Activated CD8-positive, alpha-beta T cell treated with anti-CD3 and anti-CD28 coated beads, Interleukin-2, amount 10 ng/mL, durations not matched to agents 7 days and 5 days (primary cell): ENCODE measurements at regions not wholly inside any gene's neighbourhood (a gene's known extent, or its start where the extent isn't known, plus 50 kb on each side); places are given as distances from the start of the nearest gene placed in this dataset.

Experiments used
- ATAC-seq: fragments of 150-1000 bp; cut with Tn5 transposase; one replicate; pipeline ENCODE4 v1.10.0; 2021; ENCODE audit warnings: moderate library complexity
- CTCF ChIA-PET: fragments of 350-600 bp; sonication (Branson Sonifier 250); formaldehyde crosslinking; loops from one replicate; lab custom pipeline; 2021; ENCODE audit warnings: antibody characterized with exemption; lab: Charles Lee
- POLR2A ChIA-PET: fragments of 350-600 bp; sonication (Branson Sonifier 250); formaldehyde crosslinking; loops from one replicate; lab custom pipeline; 2021; ENCODE audit warnings: antibody characterized with exemption; lab: Charles Lee
- DNase-seq: peaks from one replicate; pipeline ENCODE4 v3.0.0-alpha.2; 2020
- H3K27ac Mint-ChIP-seq: one replicate; pipeline ENCODE4 v1.8.0; 2021; ENCODE audit warnings: mild to moderate bottlenecking, mixed read lengths
- H3K27me3 Mint-ChIP-seq: one replicate; pipeline ENCODE4 v1.8.0; 2021; ENCODE audit warnings: low read depth, mixed read lengths
- H3K36me3 Mint-ChIP-seq: one replicate; pipeline ENCODE4 v1.8.0; 2021; ENCODE audit warnings: low read depth, mixed read lengths
- H3K4me1 Mint-ChIP-seq: one replicate; pipeline ENCODE4 v1.8.0; 2021; ENCODE audit warnings: low read depth, mixed read lengths
- H3K4me3 Mint-ChIP-seq: one replicate; pipeline ENCODE4 v1.8.0; 2021; ENCODE audit warnings: mild to moderate bottlenecking, mixed read lengths
- H3K9me3 Mint-ChIP-seq: one replicate; pipeline ENCODE4 v1.8.0; 2022; ENCODE audit warnings: mixed read lengths; ENCODE audit not compliant: insufficient read depth

GRCh38 chr10:85311613-85312337, 983.4 kb downstream of the CCSER2 start:
- no peak for ATAC-seq
- POLR2A ChIA-PET, result no interaction called here

GRCh38 chr10:85315657-85316056, 987.3 kb downstream of the CCSER2 start:
- POLR2A ChIA-PET, result no interaction called here
- Mint-ChIP-seq H3K9me3 (no peaks in the 10 kb centered on the region), H3K4me1 (no peaks in the 10 kb centered on the region), H3K36me3 (no peaks in the 10 kb centered on the region), H3K4me3 (no peak overlapping the region), H3K27ac (no peak overlapping the region), H3K27me3 (no peaks in the 10 kb centered on the region)
- ATAC-seq (no peak), DNase-seq (no peak)
- CTCF ChIA-PET, result no interaction called here

More at GRCh38 chr10:85311613-85312337, 983.4 kb downstream of the CCSER2 start:
- CTCF ChIA-PET, result no interaction called here
- no peak for DNase-seq
- Mint-ChIP-seq H3K36me3 (no peaks in the 10 kb centered on the region), H3K27me3 (no peaks in the 10 kb centered on the region), H3K4me1 (no peaks in the 10 kb centered on the region), H3K9me3 (no peaks in the 10 kb centered on the region), H3K4me3 (no peak overlapping the region), H3K27ac (no peak overlapping the region)

- POLR2A ChIA-PET, result no interaction called here
- CTCF ChIA-PET, result no interaction called here
- Mint-ChIP-seq H3K27ac (no peak overlapping the region), H3K27me3 (no peaks in the 10 kb centered on the region), H3K4me3 (no peak overlapping the region), H3K4me1 (no peaks in the 10 kb centered on the region), H3K9me3 (no peaks in the 10 kb centered on the region), H3K36me3 (no peaks in the 10 kb centered on the region)
- ATAC-seq (no peak), DNase-seq (no peak)
Measured at GRCh38 chr10:85316276-85316675, 987.9 kb downstream of the CCSER2 start.

- ChIA-PET CTCF (no interaction called here), POLR2A (no interaction called here)
- Mint-ChIP-seq H3K4me3 (no peak overlapping the region), H3K4me1 (no peaks in the 10 kb centered on the region), H3K27me3 (no peaks in the 10 kb centered on the region), H3K27ac (no peak overlapping the region), H3K9me3 (no peaks in the 10 kb centered on the region), H3K36me3 (no peaks in the 10 kb centered on the region)
- DNase-seq (no peak), ATAC-seq (no peak)
Measured at GRCh38 chr10:85317827-85318226, 989.4 kb downstream of the CCSER2 start.

GRCh38 chr10:85318809-85319807, 990.7 kb downstream of the CCSER2 start:
- H3K36me3 Mint-ChIP-seq, result no peaks in the 10 kb centered on the region
- ATAC-seq (no peak), DNase-seq (no peak)
- no peaks in the 10 kb centered on the region for H3K27me3 Mint-ChIP-seq
- no peak overlapping the region for H3K4me3 Mint-ChIP-seq
- POLR2A ChIA-PET, result no interaction called here
- H3K27ac Mint-ChIP-seq, result no peak overlapping the region
- CTCF ChIA-PET, result no interaction called here
- no peaks in the 10 kb centered on the region for H3K4me1 Mint-ChIP-seq
- no peaks in the 10 kb centered on the region for H3K9me3 Mint-ChIP-seq

GRCh38 chr10:85319826-85320225, 991.4 kb downstream of the CCSER2 start:
- H3K4me3 Mint-ChIP-seq, result no peak overlapping the region
- no peak overlapping the region for H3K27ac Mint-ChIP-seq
- ATAC-seq (no peak), DNase-seq (no peak)
- H3K4me1 Mint-ChIP-seq, result no peaks in the 10 kb centered on the region
- POLR2A ChIA-PET, result no interaction called here
- no peaks in the 10 kb centered on the region for H3K27me3 Mint-ChIP-seq
- CTCF ChIA-PET, result no interaction called here
- no peaks in the 10 kb centered on the region for H3K36me3 Mint-ChIP-seq
- H3K9me3 Mint-ChIP-seq, result no peaks in the 10 kb centered on the region

- Mint-ChIP-seq H3K27ac (no peak overlapping the region), H3K36me3 (no peaks in the 10 kb centered on the region), H3K9me3 (no peaks in the 10 kb centered on the region), H3K27me3 (no peaks in the 10 kb centered on the region), H3K4me3 (no peak overlapping the region), H3K4me1 (no peaks in the 10 kb centered on the region)
- no peak for DNase-seq
- ChIA-PET POLR2A (interaction anchor here (0.6 kb wide), 1 partner anchor 496 kb away, joined by 3 read pairs; no protein-coding TSS in a partner anchor), CTCF (no interaction called here)
- ATAC-seq, result no peak
Measured at GRCh38 chr10:85333594-85333993, 1005.2 kb downstream of the CCSER2 start.

GRCh38 chr10:85362401-85362800, 1004.2 kb downstream of the GRID1 start:
- Mint-ChIP-seq H3K36me3 (no peaks in the 10 kb centered on the region), H3K27me3 (no peaks in the 10 kb centered on the region), H3K4me1 (no peaks in the 10 kb centered on the region), H3K27ac (no peak overlapping the region), H3K4me3 (no peak overlapping the region), H3K9me3 (no peaks in the 10 kb centered on the region)
- DNase-seq, result no peak
- ChIA-PET POLR2A (no interaction called here), CTCF (no interaction called here)
- no peak for ATAC-seq

- no peak for ATAC-seq
- no peaks in the 10 kb centered on the region for H3K36me3 Mint-ChIP-seq
- ChIA-PET POLR2A (no interaction called here), CTCF (no interaction called here)
- H3K9me3 Mint-ChIP-seq, result no peaks in the 10 kb centered on the region
- no peak for DNase-seq
- H3K27ac Mint-ChIP-seq, result no peak overlapping the region
- H3K4me1 Mint-ChIP-seq, result no peaks in the 10 kb centered on the region
- H3K4me3 Mint-ChIP-seq, result no peak overlapping the region
- H3K27me3 Mint-ChIP-seq, result no peaks in the 10 kb centered on the region
Measured at GRCh38 chr10:85377029-85377806, 989.4 kb downstream of the GRID1 start.

GRCh38 chr10:85379338-85379737, 987.3 kb downstream of the GRID1 start:
- POLR2A ChIA-PET, result no interaction called here
- CTCF ChIA-PET, result no interaction called here
- H3K27ac Mint-ChIP-seq, result no peak overlapping the region

GRCh38 chr10:85400981-85401695, 965.5 kb downstream of the GRID1 start:
- Mint-ChIP-seq H3K4me1 (no peaks in the 10 kb centered on the region), H3K4me3 (no peak overlapping the region), H3K27me3 (no peaks in the 10 kb centered on the region), H3K9me3 (no peaks in the 10 kb centered on the region), H3K27ac (no peak overlapping the region), H3K36me3 (no peaks in the 10 kb centered on the region)
- DNase-seq, result no peak
- no peak for ATAC-seq
- ChIA-PET POLR2A (no interaction called here), CTCF (no interaction called here)

More at GRCh38 chr10:85379338-85379737, 987.3 kb downstream of the GRID1 start:
- Mint-ChIP-seq H3K4me1 (no peaks in the 10 kb centered on the region), H3K27me3 (no peaks in the 10 kb centered on the region), H3K4me3 (no peak overlapping the region), H3K36me3 (no peaks in the 10 kb centered on the region), H3K9me3 (no peaks in the 10 kb centered on the region)
- DNase-seq (no peak), ATAC-seq (no peak)
